H1 (cell line): ENCODE measurements at regions not wholly inside any gene's neighbourhood (a gene's known extent, or its start where the extent isn't known, plus 50 kb on each side); places are given as distances from the start of the nearest gene placed in this dataset.

Experiments used
- CTCF ChIA-PET: fragments of 300-600 bp; sonication (Branson Sonifier 250); formaldehyde crosslinking; loops from one replicate; lab custom pipeline; 2021; ENCODE audit not compliant: partially characterized antibody; lab: Charles Lee
- POLR2A ChIA-PET: fragments of 300-600 bp; sonication (Branson Sonifier 250); formaldehyde crosslinking; loops from one replicate; lab custom pipeline; 2021; ENCODE audit warnings: inconsistent platforms; ENCODE audit not compliant: partially characterized antibody; lab: Charles Lee
- DNase-seq, 2 experiments: peaks; one replicate each; pipeline versions ENCODE4 v3.0.0 to v3.0.0-alpha.2; 2010 to 2022; ENCODE audit warnings: low spot score in 2 of 2, low read depth in 1 of 2, mixed read lengths in 1 of 2
- FAIRE-seq: peaks from 2 replicates; lab custom pipeline; 2011; peaks lifted over from hg19 to GRCh38; lab: Jason Lieb, UNC
- H2AFZ ChIP-seq: 2 replicates; pipeline ENCODE4 v1.8.1; 2012; ENCODE audit warnings: low read length, inconsistent platforms
- H2AK5ac ChIP-seq: 2 replicates; pipeline ENCODE4 v1.6.1; 2013; ENCODE audit warnings: low read depth, low read length
- H2BK120ac ChIP-seq: replicated peaks from 2 replicates; pipeline ENCODE3; 2013; ENCODE audit warnings: low read depth, low read length, inconsistent platforms
- H2BK12ac ChIP-seq: 2 replicates; pipeline ENCODE4 v1.6.1; 2013; ENCODE audit warnings: low read depth, low read length
- H2BK15ac ChIP-seq: 2 replicates; pipeline ENCODE4 v1.6.1; 2013; ENCODE audit warnings: low read length
- H2BK20ac ChIP-seq: 2 replicates; pipeline ENCODE4 v1.6.1; 2013; ENCODE audit warnings: low read length
- H2BK5ac ChIP-seq: 2 replicates; pipeline ENCODE4 v1.6.1; 2013; ENCODE audit warnings: low read depth, low read length
- H3K14ac ChIP-seq: 2 replicates; pipeline ENCODE4 v1.6.1; 2013; ENCODE audit warnings: inconsistent platforms; ENCODE audit not compliant: insufficient read length
- H3K18ac ChIP-seq: 2 replicates; pipeline ENCODE4 v1.6.1; 2013; ENCODE audit warnings: low read length; ENCODE audit errors: extremely low read depth
- H3K23ac ChIP-seq: 2 replicates; pipeline ENCODE4 v1.6.1; 2013; ENCODE audit warnings: inconsistent platforms; ENCODE audit not compliant: insufficient read length
- H3K23me2 ChIP-seq: 2 replicates; pipeline ENCODE4 v1.6.1; 2013; ENCODE audit warnings: low read depth, low read length
- H3K27ac ChIP-seq: 2 replicates; pipeline ENCODE4 v1.6.1; 2011; ENCODE audit warnings: low read depth, low read length, inconsistent platforms
- H3K27me3 ChIP-seq, 4 experiments: replicated peaks in 1 of 4; 1 replicate in 1 of 4; 2 replicates in 3 of 4; pipeline versions ENCODE4 v1.6.1 to v1.8.1; 2011 to 2013; ENCODE audit warnings: low read length in 3 of 4, mild to moderate bottlenecking in 3 of 4, inconsistent platforms in 2 of 4, mixed read lengths in 2 of 4, moderate library complexity in 1 of 4; ENCODE audit not compliant: control insufficient read depth in 3 of 4, insufficient read depth in 3 of 4; ENCODE audit errors: extremely low read depth in 1 of 4
- H3K36me3 ChIP-seq, 4 experiments: 2 replicates each; pipeline versions ENCODE4 v1.6.1 to v1.8.1; 2011 to 2013; ENCODE audit warnings: mild to moderate bottlenecking in 4 of 4, low read length in 3 of 4, moderate library complexity in 2 of 4, control low read depth in 1 of 4, inconsistent platforms in 1 of 4; ENCODE audit not compliant: insufficient read depth in 4 of 4, control insufficient read depth in 2 of 4
- H3K4ac ChIP-seq: replicated peaks from 2 replicates; pipeline ENCODE3; 2013; ENCODE audit warnings: low read length, low read depth, mixed read lengths, inconsistent platforms; ENCODE audit not compliant: insufficient read length
- H3K4me1 ChIP-seq, 4 experiments: replicated peaks in 1 of 4; 1 replicate in 1 of 4; 2 replicates in 3 of 4; pipeline versions ENCODE4 v1.6.1 to v1.8.1; 2011 to 2013; ENCODE audit warnings: low read length in 3 of 4, inconsistent platforms in 2 of 4, mixed read lengths in 1 of 4; ENCODE audit not compliant: insufficient read depth in 4 of 4, control insufficient read depth in 3 of 4
- H3K4me2 ChIP-seq, 2 experiments: 2 replicates each; pipeline versions ENCODE4 v1.6.1 to v1.8.1; 2011 to 2013; ENCODE audit warnings: low read depth in 2 of 2, low read length in 2 of 2, control low read depth in 1 of 2, inconsistent platforms in 1 of 2, mild to moderate bottlenecking in 1 of 2; ENCODE audit not compliant: insufficient read depth in 1 of 2
- H3K4me3 ChIP-seq, 4 experiments: fragments of 200-600, 300-600 bp in 1 of 4; sonication (generic), shearing (Covaris generic), sonication (Bioruptor Twin) in 1 of 4; 2 replicates each; pipeline versions ENCODE4 v1.5.1 to v1.8.1; 2011 to 2016; ENCODE audit warnings: low read length in 4 of 4, low read depth in 3 of 4, control low read depth in 2 of 4, inconsistent platforms in 2 of 4, mild to moderate bottlenecking in 2 of 4, mixed read lengths in 1 of 4, moderate library complexity in 1 of 4; ENCODE audit not compliant: insufficient read depth in 2 of 4; ENCODE audit errors: extremely low read depth in 1 of 4
- H3K56ac ChIP-seq: replicated peaks from 2 replicates; pipeline ENCODE3; 2013; ENCODE audit warnings: low read depth, mild to moderate bottlenecking, mixed read lengths, low read length, inconsistent platforms; ENCODE audit not compliant: insufficient read length
- H3K79me1 ChIP-seq: 2 replicates; pipeline ENCODE4 v1.6.1; 2013; ENCODE audit warnings: low read depth, low read length, control low read depth
- H3K79me2 ChIP-seq, 2 experiments: 2 replicates each; pipeline versions ENCODE4 v1.6.1 to v1.8.1; 2012 to 2013; ENCODE audit warnings: low read length in 2 of 2, mild to moderate bottlenecking in 2 of 2, inconsistent platforms in 1 of 2; ENCODE audit not compliant: insufficient read depth in 2 of 2, control insufficient read depth in 1 of 2
- H3K9ac ChIP-seq, 4 experiments: replicated peaks in 1 of 4; 1 replicate in 1 of 4; 2 replicates in 3 of 4; pipeline versions ENCODE4 v1.6.1 to v1.8.1; 2011 to 2013; ENCODE audit warnings: low read depth in 3 of 4, low read length in 3 of 4, control low read depth in 2 of 4, mild to moderate bottlenecking in 2 of 4, moderate library complexity in 2 of 4, inconsistent platforms in 1 of 4; ENCODE audit errors: extremely low read depth in 1 of 4
- H3K9me3 ChIP-seq, 2 experiments: 2 replicates each; pipeline versions ENCODE4 v1.6.1 to v1.8.1; 2012 to 2013; ENCODE audit warnings: mild to moderate bottlenecking in 2 of 2, moderate library complexity in 2 of 2, control low read depth in 1 of 2, inconsistent platforms in 1 of 2, low read depth in 1 of 2, low read length in 1 of 2, mixed read lengths in 1 of 2; ENCODE audit not compliant: insufficient read depth in 2 of 2
- H4K20me1 ChIP-seq, 2 experiments: replicated peaks in 1 of 2; 2 replicates each; pipeline versions ENCODE3 to v1.8.1; 2011 to 2013; ENCODE audit warnings: inconsistent platforms in 2 of 2, low read length in 2 of 2, mild to moderate bottlenecking in 1 of 2; ENCODE audit not compliant: insufficient read depth in 2 of 2, control insufficient read depth in 1 of 2
- H4K5ac ChIP-seq: 2 replicates; pipeline ENCODE4 v1.6.1; 2013; ENCODE audit warnings: low read length, low read depth, mixed read lengths, inconsistent platforms; ENCODE audit not compliant: insufficient read length
- H4K8ac ChIP-seq: 2 replicates; pipeline ENCODE4 v1.8.0; 2013; ENCODE audit warnings: mild to moderate bottlenecking, moderate library complexity, low read length, inconsistent platforms; ENCODE audit not compliant: insufficient read depth; ENCODE audit errors: extremely low read depth
- H4K91ac ChIP-seq: replicated peaks from 2 replicates; pipeline ENCODE3; 2013; ENCODE audit warnings: low read length, mixed read lengths, inconsistent platforms; ENCODE audit not compliant: insufficient read length
- CTBP2 ChIP-seq: IDR thresholded peaks from 2 replicates; pipeline ENCODE4 v1.7.0; 2011; ENCODE audit warnings: borderline replicate concordance, mild to moderate bottlenecking, moderate library complexity, mixed read lengths, low read length; ENCODE audit not compliant: insufficient read depth, insufficient read length
- PHF8 ChIP-seq: fragments of 200-600 bp; sonication (generic); conservative IDR thresholded peaks from 2 replicates; pipeline ENCODE4 v1.7.1; 2012; ENCODE audit warnings: low read depth, mild to moderate bottlenecking, inconsistent platforms, low read length, moderate library complexity

- no peak for TF ChIP-seq CTBP2
These were observed 244.1 kb downstream of the GPD2 start (continued) for GRCh38 chr2:156680266-156680665.

DNA sequence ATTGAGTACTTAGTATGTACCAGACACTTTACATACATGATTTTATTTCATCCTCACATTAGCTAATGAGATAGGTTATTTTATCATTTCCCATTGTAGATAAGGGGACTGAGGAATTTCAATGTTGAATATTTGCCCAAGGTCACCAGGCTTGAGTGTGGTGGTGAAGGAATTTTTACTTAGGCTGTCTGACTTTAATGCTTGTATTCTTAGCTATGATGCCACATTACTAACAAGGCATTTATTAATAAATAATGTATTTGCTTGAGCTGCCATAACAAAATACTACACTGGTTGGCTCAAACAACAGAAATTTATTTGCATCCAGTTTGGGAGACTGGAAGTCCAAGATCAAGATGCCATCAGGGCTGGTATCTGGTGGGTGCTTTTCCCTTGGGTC, 250.9 kb downstream of the GPD2 start:
- Histone ChIP-seq H3K23me2 (no peaks in the 10 kb centered on the region), H3K9ac (no peak overlapping the region), H2BK12ac (no peak overlapping the region), H3K18ac (no peak overlapping the region), H3K23ac (no peak overlapping the region), H4K91ac (no peak overlapping the region), H2BK5ac (no peak overlapping the region), H2BK20ac (no peak overlapping the region), H3K4ac (no peak overlapping the region), H3K27me3 (no peaks in the 10 kb centered on the region), H3K36me3 (no peaks in the 10 kb centered on the region), H2BK120ac (no peak overlapping the region), H3K27ac (no peak overlapping the region), H2BK15ac (no peak overlapping the region), H3K9me3 (no peaks in the 10 kb centered on the region), H4K5ac (no peak overlapping the region), H2AFZ (no peak overlapping the region), H4K20me1 (no peaks in the 10 kb centered on the region), H3K56ac (no peak overlapping the region), H4K8ac (no peak overlapping the region), H3K4me1 (no peaks in the 10 kb centered on the region), H3K79me1 (no peaks in the 10 kb centered on the region), H3K4me2 (no peak overlapping the region), H3K4me3 (no peak overlapping the region), H3K14ac (no peak overlapping the region), H2AK5ac (no peak overlapping the region), H3K79me2 (no peaks in the 10 kb centered on the region)
- ChIA-PET CTCF (no interaction called here), POLR2A (no interaction called here)
- FAIRE-seq (no peak), DNase-seq (no peak)
- TF ChIP-seq PHF8: no peak
